NCI-H2227 (cell line): ENCODE measurements at regions not wholly inside any gene's neighbourhood (a gene's known extent, or its start where the extent isn't known, plus 50 kb on each side); places are given as distances from the start of the nearest gene placed in this dataset.
A peak's percentile ranks its signal among the peaks of the same experiment; 100 is the strongest.
"Not testable (repeated sequence)": the region's sequence is repeated elsewhere in the genome, so short reads cannot be mapped to it uniquely, and the experiment has no call there.

Experiments
- DNase-seq: peaks from one replicate; lab custom pipeline; 2025; ENCODE audit not compliant: unreplicated experiment; lab: John Stamatoyannopoulos, UW

DNA sequence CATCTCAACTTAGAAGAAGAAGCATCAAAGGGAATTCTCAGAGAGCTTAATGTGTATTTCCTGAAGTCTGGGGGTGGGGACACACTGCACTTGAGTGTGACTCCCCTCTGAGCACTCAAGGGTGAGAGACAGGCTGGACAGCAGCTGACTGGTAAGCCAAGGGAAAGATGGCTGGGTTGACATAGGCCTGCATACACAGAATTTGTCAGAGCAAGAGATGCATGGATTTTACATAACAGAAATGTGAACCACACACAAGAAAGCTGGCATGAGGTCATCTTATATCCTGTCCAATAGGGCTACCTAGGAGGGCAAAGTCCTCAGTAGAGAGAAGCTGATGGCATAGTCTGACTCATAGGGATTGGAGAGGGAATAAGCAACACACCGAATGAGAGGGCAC, 114.3 kb upstream of the EPB41L4A start:
- no peak for DNase-seq

DNA sequence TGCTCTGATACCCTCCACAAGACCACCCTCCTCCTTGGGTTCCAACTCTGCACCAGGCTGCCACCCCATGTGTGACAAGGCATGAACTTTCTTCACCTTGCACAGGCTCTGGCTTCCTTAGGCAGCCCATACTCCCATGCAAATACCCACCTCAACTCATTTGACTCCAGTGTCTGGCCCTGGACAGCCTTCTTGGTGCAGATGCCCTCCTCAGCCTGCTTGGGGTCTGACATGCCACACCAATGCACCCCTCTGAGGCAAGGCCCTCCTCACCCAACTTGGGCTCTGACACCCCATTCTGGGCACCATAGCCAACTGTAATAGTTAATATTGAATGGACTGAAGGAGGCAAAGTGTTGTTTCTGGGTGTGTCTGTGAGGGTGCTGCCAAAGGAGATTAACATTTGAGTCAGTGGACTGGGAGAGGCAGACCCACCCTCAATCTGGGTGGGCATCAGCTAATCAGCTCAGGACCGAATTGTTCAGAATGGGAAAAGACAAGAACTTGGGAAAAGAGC, 115.0 kb upstream of the EPB41L4A start:
- DNase-seq, result no peak

DNA sequence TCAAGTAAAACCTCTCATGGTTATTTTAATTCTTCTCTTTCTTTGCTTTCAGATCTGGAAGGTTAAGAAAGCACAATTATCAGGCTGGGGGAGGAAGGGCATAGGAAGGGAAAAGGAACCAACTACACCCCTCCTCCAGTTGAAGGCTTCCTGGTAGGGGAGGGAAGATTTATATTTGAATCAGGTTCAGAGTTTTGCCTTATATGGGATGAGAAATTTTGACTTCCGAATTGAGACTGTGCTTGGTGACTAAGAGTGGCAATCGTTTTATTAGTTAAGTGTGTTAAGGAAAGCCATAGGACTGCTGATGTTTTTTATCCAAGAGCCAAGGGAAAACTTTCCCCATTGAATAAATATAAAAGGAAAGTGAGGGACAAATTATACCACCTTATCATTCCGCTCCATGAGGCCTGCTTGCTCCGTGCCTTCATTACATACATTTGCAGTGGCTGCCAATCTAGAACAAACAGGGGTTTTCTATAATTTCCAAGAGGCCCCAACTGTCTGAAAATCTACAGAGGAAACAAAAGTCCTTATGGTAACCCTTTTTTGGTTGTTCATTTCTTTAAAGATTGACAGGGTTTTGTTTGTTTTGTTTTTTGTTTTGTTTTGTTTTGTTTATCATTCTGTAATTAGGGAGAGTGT, 115.7 kb upstream of the EPB41L4A start:
- DNase-seq, result no peak

DNA sequence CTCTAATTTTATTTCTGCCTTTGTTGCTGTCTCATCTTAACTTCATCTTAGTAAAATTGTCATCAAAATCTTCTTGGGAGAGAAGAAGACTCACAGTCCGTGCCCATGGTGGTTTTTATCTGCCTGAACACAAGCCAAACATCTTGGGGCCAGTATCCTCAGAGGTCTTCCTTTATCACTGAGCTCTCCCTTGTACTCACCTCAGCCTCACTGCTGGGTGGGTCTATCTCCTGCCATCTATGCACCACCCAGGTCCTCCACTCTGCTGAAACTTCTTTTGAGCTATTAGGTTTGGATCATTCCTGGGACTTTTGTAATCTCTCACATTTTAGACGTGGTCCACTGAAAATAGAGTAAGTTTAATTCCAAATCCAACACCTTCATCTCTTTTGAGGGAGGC, 116.3 kb upstream of the EPB41L4A start:
- no peak for DNase-seq

DNA sequence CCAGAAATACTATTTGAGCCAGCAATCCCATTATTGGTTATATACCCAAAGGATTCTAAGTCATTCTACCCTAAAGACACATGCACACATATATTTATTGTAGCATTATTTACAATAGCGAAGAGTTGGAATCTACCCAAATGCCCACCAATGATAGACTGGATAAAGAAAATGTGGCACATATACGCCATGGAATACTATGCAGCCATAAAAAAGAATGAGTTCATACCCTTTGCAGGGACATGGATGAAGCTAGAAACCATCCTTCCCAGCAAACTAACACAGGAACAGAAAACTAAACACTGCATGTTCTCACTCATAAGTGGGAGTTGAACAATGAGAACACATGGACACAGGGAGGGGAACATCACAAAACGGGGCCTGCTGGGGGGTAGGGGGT, 125.5 kb upstream of the EPB41L4A start:
- not testable (repeated sequence) for DNase-seq

DNA sequence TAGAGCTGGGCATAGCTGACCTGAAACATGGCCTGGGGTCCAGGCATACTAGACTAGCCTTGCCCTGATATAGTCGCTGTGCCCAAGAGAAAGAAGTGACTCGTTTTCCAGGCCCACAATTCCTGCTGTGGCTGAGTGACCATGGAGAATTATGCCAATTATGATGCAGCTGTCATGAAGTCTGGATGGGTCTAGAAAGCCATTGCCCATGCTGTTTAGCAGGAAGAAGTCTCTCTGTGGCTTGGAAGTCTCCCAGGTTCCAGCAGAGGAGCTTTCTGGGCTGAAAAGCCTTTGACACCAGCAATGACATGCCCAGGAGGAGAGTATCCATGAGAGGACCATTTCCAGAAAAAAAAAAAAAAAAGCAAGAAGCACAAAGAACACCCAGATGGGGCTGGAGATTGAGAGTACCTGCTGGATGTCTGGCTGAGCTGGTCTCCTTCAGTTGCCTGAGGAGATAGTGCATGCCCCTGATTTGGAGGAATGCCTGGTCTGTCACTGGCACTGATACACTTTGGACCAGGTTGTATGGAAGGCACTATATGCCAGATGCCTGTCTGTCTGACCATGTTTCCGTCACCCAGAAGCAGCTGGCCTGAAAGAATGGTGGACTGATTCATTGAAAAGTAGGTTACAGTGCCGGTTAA, 128.0 kb upstream of the EPB41L4A start:
- DNase-seq, result no peak

GRCh38 chr5:112548246-112548881, 129.3 kb upstream of the EPB41L4A start:
- no peak for DNase-seq

GRCh38 chr5:112549127-112549526, 130.1 kb upstream of the EPB41L4A start:
- no peak for DNase-seq

DNA sequence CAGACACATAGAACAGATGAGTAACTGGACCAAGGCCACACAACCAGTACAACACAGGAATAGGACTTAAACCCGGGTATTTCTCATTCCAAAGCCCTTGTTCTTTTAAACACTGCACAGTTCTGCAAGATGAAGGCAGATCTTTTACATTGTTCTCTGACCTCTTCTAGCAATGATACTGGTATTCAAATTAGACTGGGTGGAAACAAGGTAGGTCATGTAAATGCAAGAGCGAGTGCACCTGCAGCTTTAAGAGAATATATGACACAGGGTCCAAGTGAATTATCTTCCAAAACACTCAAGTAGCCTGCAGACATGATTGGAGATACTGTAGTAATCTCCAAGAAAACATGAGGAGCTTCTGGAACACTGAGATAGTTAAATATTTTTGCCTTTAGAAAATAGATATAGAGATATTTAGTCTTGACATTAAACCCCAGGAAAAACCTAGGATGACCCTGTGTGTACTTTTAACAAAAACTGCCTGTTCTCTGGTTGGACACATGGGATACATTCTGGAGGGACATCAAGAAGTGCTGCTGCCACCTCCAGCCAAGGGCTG, 130.6 kb upstream of the EPB41L4A start:
- DNase-seq, result no peak

GRCh38 chr5:112551419-112552032, 132.4 kb upstream of the EPB41L4A start:
- peak; percentile 65 for DNase-seq

DNA sequence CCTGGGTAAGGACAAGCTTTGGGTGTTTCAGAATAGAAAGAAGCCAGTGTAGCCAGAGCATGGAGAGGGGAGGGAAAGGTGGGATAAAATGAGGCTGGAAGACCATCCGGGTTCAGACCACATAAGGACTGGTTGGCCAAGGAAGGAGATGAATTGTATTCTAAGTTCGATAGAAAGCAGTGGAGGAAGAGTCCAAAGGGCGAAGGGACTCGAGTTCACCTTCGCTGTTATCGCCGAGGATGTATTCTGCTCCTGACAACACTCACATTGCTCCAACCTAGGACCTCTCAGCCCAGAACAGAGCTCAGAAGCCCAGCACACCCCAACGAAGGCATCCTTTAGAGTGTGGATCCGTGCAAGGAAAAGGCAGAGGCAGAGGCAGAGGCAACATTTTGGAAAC, 133.1 kb upstream of the EPB41L4A start:
- DNase-seq, result no peak

DNA sequence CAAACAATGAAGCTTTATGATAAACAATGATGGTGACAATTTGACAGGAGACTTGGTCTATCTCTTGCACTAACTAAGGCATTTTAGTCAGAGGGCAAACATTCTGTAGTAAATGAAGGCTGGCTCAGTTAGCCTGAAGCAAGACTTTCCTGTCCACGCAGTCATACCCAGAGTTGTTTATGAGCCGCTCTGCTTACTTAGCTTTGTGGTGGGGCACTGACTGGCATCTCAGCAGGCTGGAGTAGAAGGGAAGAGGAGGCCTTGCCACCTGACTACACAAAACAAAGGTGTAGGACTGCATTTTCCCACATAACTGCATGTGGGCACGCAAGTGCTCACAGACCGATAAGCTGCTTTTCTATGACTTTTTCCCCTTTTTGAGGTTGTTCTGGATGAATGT, 133.7 kb upstream of the EPB41L4A start:
- DNase-seq, result no peak

DNA sequence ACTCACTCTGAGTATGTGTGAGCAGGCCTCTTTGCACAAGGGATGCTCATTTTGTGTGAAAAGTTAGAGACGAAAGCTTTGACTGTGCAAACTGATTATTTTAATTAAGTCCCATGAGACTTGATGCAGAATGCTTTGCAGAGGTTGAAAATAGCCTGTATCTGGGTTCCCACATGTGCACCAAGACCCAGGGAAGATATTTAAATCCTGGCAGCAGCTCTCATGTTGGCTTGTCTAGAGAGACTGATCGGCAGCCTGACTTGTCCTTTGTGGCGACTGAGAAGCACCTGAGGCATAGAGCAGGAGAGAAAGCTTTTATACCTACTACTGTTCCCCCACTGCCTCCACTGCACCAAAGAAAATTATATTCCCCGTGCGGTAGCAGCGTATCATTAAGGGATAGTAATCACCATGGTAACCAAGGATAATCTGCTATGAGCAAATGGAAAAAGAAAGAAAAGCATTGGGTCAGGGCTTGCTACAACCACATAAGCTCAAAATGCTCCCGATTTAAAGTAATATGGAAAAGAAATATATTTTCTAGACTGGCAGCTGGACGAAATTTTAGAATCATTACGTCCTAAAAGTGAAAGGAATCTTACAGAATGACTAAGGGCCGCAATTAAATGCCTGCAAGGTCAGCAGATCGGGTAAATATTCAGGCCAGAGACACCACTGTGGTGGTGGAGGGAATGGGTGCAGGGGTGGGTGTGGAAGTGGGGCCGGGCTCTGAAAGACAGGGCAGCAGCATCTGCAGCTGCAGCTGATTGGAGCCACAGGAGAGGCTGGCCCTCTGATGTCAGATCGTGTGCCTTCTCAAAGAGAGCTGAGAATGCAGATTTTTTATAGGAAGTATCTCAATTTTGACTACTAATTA, 135.3 kb upstream of the EPB41L4A start:
- peak; percentile 50 for DNase-seq

GRCh38 chr5:112555197-112555596, 136.1 kb upstream of the EPB41L4A start:
- DNase-seq, result no peak

DNA sequence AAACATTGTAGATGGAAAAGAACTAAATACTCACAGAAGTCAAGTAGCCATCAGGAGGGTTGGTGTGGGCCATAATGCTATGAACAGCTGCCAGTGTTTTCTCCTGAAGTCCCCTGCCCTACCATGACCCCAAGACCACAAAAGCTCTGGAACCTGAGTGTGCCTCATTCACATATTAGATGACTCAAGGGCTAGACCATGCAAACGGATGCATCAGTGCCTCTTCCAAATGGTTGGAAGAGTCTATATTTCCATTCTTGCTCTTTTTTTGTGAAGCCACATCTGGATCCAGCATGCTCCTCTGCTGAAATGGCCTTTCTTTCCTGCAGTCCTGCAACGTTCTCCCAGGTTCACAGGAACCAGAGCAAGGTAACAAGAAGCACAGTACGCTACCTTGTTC, 136.6 kb upstream of the EPB41L4A start:
- no peak for DNase-seq

DNA sequence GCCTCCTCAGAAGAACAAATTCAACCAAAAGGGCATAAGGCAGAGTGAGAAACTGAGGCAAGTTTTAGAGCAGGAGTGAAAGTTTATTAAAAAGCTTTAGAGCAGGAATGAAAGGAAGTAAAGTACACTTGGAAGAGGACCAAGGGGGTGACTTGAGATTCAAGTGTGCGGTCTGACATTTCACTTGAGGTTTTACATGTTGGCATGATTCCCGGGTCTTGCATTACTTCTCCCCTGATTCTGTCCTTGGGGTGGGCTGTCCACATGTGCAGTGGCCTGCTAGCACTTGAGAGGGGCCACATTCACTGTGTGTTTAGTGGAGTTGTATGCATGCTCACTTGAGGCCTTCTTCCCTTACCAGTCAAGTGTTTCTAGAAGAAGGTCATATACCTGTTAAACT, 140.4 kb upstream of the EPB41L4A start:
- DNase-seq, result not testable (repeated sequence)

DNA sequence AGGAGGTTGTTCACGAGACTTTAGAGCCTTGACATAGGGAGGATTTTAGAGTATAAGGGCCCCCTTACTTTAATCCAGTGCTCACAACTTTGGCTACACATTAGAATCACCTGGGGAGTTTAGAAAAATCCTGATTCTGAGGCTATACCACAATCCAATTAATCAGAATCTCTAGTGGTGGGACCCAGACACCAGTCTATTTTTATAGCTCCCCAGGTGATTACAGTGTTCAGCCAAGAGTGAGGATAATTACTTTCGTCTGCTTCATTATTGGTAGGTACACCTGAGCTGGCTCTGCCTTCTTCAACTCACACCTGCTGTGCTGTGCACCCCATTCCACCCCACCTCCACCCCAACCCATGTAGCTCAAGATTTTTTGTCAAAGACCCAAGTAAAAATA, 141.3 kb upstream of the EPB41L4A start:
- DNase-seq, result no peak

DNA sequence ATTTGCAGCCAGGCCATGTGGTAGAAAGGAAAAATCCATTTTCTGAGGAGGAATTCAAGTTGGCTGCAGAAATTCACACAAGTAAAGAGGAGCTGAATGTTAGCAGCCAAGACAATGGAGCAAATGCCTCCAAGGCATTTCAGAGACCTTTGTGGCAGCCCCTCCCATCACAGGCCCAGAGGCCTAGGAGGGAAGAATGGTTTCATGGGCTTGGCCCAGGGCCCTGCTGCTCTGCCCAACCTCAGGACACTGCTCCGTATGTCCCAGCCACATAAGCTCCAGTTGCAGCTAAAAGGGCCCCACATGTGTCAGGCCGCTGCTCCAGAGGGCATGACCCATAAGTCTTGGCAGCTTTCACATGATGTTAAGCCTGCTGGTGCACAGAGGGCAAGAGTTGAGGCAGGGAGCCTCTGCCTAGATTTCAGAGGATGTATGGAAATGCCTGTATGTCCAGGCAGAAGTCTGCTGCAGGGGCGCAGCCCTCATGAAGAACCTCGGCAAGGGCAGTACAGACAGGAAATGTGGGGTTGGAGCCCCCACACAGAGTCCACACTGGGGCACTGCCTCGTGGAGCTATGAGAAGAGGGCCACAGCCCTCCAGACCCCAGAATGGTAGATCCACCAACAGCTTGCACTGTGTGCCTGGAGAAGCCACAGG, 144.2 kb upstream of the EPB41L4A start:
- DNase-seq, result no peak

- DNase-seq, result no peak
Measured at GRCh38 chr5:112566251-112566650, 147.2 kb upstream of the EPB41L4A start.

GRCh38 chr5:112569596-112569995, 150.5 kb upstream of the EPB41L4A start:
- DNase-seq, result no peak
